Endothelial cell (in vitro differentiated cells): ENCODE measurements at regions not wholly inside any gene's neighbourhood (a gene's known extent, or its start where the extent isn't known, plus 50 kb on each side); places are given as distances from the start of the nearest gene placed in this dataset.

Experiments
- DNase-seq: peaks from one replicate; pipeline ENCODE4 v3.0.0; 2021; ENCODE audit warnings: low spot score
- H3K27ac Mint-ChIP-seq: one replicate; pipeline ENCODE4 v1.8.0; 2021; ENCODE audit warnings: mixed read lengths, inconsistent platforms; ENCODE audit not compliant: unreplicated experiment
- H3K27me3 Mint-ChIP-seq: one replicate; pipeline ENCODE4 v1.8.0; 2021; ENCODE audit warnings: mild to moderate bottlenecking, moderate library complexity, mixed read lengths, inconsistent platforms; ENCODE audit not compliant: unreplicated experiment
- H3K36me3 Mint-ChIP-seq: one replicate; pipeline ENCODE4 v1.8.0; 2021; ENCODE audit warnings: mild to moderate bottlenecking, low read depth, mixed read lengths, inconsistent platforms; ENCODE audit not compliant: unreplicated experiment
- H3K4me1 Mint-ChIP-seq: one replicate; pipeline ENCODE4 v1.8.0; 2021; ENCODE audit warnings: mild to moderate bottlenecking, mixed read lengths, inconsistent platforms; ENCODE audit not compliant: unreplicated experiment
- H3K4me3 Mint-ChIP-seq: one replicate; pipeline ENCODE4 v1.8.0; 2021; ENCODE audit warnings: mild to moderate bottlenecking, mixed read lengths, inconsistent platforms; ENCODE audit not compliant: unreplicated experiment
- H3K9me3 Mint-ChIP-seq: one replicate; pipeline ENCODE4 v1.8.0; 2021; ENCODE audit warnings: mixed read lengths, inconsistent platforms; ENCODE audit not compliant: unreplicated experiment
- TF ChIP-seq, protein P1 (sequence below): fragments of 200-600 bp; sonication (generic); IDR thresholded peaks from one replicate; pipeline ENCODE4 v1.5.0; 2021; ENCODE audit warnings: antibody characterized with exemption; ENCODE audit not compliant: unreplicated experiment

DNA sequence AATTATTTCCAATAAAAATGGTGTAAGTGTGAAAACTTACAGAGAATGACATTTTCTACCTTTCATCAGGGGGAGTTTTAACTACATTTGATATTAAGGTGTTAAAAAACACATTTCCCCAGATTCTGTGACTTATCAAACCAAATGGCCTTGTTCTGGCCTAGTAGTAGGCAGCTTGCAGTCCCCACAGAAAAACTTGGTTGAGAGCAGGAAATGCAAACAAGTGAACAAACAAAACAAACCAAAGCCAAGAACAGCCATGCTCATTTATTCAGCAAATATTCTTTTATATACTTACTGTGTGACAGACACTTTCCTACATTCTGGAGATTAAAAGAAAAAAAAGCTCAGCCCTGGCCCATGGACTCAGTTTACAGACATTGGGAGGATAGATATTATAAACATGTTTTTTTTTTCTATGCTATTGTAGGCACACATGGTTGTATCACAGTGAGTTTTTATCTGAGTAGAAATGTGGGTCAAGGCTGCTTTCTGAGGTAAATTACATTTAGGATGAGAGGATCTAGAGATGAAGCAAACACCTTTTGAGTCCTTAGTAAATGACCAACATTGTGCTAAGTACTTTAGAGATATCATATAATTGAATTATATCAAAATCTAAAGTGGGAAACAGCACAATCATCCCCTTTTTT, 449.2 kb upstream of the AADAT start:
- Mint-ChIP-seq H3K27ac (no peak overlapping the region), H3K4me3 (no peak overlapping the region), H3K9me3 (no peaks in the 10 kb centered on the region), H3K27me3 (no peaks in the 10 kb centered on the region), H3K4me1 (no peaks in the 10 kb centered on the region), H3K36me3 (no peaks in the 10 kb centered on the region)
- DNase-seq: no peak
- TF ChIP-seq, protein P1, sequence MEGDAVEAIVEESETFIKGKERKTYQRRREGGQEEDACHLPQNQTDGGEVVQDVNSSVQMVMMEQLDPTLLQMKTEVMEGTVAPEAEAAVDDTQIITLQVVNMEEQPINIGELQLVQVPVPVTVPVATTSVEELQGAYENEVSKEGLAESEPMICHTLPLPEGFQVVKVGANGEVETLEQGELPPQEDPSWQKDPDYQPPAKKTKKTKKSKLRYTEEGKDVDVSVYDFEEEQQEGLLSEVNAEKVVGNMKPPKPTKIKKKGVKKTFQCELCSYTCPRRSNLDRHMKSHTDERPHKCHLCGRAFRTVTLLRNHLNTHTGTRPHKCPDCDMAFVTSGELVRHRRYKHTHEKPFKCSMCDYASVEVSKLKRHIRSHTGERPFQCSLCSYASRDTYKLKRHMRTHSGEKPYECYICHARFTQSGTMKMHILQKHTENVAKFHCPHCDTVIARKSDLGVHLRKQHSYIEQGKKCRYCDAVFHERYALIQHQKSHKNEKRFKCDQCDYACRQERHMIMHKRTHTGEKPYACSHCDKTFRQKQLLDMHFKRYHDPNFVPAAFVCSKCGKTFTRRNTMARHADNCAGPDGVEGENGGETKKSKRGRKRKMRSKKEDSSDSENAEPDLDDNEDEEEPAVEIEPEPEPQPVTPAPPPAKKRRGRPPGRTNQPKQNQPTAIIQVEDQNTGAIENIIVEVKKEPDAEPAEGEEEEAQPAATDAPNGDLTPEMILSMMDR: no peak

DNA sequence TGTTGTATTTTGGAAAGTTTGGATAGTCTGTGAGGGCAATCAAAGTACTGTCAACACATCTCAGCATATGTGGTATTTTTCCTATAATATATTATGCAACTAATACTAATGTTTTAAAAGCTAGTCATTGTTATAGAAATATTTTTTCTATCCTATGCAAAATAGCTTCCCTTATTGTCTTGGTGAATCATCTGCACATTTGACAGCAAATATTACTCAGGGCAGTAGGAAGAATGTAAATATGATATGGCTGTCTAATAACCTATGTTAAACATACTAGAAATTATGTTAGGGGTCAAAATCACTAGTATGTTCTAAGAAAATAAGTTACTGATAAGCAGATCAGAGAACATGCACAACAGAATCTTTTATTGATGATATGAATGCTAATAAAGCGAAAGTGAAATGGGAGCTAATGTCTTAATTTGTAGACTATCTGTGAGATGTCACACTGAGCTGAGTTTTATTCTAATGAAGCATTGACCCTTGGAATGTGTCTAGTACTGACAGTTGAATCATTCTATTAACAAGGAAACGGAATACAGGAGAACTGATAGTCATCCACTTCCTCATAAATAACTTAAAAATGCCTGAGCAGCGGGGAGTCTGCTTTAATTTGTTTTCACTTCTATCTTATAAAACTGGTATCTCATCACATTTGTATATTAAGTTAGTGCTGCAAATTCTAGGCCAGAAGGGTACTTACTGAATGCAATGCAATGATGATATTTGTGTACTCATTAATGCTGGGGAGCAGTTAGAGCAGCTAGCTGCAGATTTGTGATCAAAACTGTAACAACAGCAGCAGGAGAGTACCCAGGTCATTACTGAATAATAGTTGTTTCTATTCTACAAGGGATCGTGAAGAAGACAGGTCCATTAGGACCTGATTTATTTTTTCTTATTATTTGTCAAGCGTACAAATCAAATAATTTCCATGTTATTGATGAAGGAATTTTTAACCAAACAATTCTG, 440.3 kb upstream of the AADAT start:
- Mint-ChIP-seq H3K27ac (no peak overlapping the region), H3K27me3 (no peaks in the 10 kb centered on the region), H3K4me1 (no peaks in the 10 kb centered on the region), H3K9me3 (no peaks in the 10 kb centered on the region), H3K4me3 (no peak overlapping the region), H3K36me3 (no peaks in the 10 kb centered on the region)
- DNase-seq: no peak
- TF ChIP-seq, protein P1: no peak

DNA sequence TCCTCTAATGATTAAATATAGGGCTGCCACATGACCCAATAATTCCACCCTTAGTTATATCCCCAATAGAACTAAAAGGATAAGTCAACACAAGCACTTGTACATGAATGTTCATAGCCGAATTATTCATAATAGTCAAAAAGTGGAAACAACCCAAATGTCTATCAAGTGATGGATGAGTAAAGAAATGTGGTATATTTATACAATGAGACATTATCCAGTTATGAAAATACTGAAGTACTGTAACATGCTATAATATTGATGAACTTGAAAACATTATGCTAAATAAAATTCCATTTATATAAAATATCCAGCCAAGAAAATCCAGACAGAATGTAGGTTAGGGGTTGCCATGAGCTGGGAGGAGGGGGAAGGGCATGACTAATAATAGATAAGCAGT, 436.7 kb upstream of the AADAT start:
- H3K36me3 Mint-ChIP-seq: no peaks in the 10 kb centered on the region
- H3K4me1 Mint-ChIP-seq: no peaks in the 10 kb centered on the region
- DNase-seq: no peak
- no peaks in the 10 kb centered on the region for H3K27me3 Mint-ChIP-seq
- no peak overlapping the region for H3K4me3 Mint-ChIP-seq
- TF ChIP-seq, protein P1: no peak
- no peaks in the 10 kb centered on the region for H3K9me3 Mint-ChIP-seq
- no peak overlapping the region for H3K27ac Mint-ChIP-seq

DNA sequence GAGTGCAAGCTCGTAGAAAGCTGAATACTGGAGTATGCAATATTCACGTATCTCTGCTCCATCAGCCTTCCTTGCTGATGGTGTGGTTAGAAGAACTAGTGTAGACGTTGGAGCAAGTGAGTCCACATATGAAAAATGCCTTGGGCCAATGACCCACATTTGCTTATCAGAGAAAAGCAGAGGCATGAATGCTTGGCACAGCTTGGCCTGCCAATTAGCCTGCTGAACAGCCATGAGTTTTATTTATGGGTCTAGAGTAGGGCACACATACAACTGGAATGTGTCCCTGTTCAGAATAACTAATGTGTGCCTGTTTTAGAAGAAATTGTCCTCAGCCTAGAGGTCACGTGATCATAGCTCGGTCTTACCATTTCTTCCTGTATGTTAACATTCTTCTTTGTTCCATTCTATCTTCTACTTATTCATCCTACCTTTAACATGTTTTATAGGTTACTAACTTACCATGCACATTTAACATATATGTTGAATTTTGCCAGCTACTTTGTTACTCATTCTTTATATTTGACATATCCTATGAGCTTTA, 432.7 kb upstream of the AADAT start:
- Mint-ChIP-seq H3K27ac (no peak overlapping the region), H3K9me3 (peaks cover 4% of the 10 kb centered on the region), H3K4me1 (no peaks in the 10 kb centered on the region), H3K36me3 (no peaks in the 10 kb centered on the region), H3K27me3 (no peaks in the 10 kb centered on the region), H3K4me3 (no peak overlapping the region)
- no peak for DNase-seq
- TF ChIP-seq, protein P1: no peak
